ENCODE measurements at regions not wholly inside any gene's neighbourhood (a gene's known extent, or its start where the extent isn't known, plus 50 kb on each side); places are given as distances from the start of the nearest gene placed in this dataset.

DNA sequence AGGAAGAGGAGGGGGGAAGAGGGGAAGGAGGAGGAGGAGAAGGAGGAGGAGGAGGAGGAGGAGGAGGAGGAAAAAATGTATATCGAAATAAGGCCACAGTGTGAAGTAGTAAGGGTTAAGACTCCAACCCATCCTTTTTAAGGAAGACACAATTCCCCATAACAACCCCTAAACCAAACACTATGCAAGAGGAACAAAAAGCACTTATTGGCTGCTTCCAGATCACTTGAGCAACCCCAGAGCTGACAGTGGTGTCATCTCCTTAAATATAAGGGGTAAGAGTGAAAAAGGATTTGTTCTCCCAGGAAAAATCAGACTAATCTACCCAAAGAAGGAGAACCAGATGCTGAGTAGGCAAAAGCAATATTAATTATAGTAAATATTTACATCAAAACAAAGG, 169.1 kb upstream of the SASH1 start:
- DNase-seq, result no peak

DNA sequence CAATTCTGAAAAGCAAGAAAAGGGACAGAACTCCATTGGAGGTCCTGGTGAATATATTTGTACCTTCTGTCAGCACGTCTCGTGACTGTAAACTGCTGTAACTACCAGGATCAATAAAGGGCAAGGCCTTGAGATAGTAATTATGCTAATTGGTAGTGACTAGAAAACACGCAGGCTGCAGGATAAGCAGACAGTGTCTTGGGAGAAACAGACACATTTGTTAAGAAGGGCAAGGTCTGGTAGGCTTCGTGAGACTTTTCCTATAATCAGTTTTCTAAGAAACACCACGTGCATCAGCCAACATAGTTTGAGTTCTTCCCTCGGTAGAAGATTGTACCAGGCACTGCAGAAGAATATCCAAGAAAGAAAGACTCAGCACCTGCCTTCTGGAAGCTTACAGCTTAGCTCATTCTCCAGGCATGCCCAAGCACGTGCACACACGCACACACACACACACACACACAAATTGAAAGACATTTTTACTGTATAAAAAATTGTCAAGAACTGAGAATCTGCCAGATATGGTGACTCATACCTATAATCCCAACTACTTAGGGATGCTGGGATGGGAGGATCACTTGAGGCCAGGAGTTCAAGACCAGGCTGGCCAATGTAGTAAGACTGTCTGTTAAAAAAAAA, 167.0 kb upstream of the SASH1 start:
- DNase-seq, result no peak

GRCh38 chr6:148177589-148178233, 164.9 kb upstream of the SASH1 start:
- no peak for DNase-seq

GRCh38 chr6:148179786-148180185, 162.9 kb upstream of the SASH1 start:
- DNase-seq, result no peak

DNA sequence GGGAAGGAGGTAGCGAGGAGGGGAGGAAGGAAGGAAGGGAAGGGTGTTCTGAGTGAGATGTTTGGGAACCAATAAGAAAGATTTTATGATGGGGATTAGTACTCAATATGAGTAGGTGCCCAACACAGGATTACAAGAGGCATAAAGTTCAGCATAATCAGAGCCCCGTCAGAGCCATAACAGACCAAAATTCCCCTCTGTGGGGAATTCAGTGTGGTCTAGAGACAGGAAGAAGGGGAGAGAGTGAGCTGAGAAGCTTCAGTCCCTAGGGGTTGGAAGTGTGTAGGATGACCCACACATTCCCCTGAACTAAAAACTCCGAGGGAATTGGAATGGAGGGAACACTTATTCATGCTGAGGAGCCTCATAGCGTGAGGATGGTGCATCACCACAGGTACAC, 160.3 kb upstream of the SASH1 start:
- DNase-seq, result no peak

DNA sequence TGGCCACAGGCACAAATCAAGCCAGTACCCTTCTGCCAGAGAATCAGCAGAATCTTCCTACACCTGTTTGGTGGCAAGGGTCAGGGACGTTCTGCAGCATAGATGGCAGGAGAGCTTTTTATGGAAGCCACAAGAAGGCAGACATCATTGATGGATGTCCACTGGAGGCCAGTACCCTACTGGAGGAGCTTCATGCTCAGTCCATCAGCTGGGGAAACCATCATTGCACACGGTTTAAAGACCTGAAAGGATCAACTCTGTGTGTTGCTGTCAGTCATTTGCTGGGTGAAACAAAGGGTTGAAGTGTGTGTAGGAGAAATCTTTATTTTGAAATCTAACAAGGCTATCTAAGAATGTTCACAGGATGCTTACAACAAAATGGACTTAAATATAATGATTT, 158.9 kb upstream of the SASH1 start:
- DNase-seq, result no peak

- DNase-seq, result no peak
These were observed 155.7 kb upstream of the SASH1 start for GRCh38 chr6:148186916-148187315.

GRCh38 chr6:148192310-148192709, 150.3 kb upstream of the SASH1 start:
- no peak for DNase-seq

DNA sequence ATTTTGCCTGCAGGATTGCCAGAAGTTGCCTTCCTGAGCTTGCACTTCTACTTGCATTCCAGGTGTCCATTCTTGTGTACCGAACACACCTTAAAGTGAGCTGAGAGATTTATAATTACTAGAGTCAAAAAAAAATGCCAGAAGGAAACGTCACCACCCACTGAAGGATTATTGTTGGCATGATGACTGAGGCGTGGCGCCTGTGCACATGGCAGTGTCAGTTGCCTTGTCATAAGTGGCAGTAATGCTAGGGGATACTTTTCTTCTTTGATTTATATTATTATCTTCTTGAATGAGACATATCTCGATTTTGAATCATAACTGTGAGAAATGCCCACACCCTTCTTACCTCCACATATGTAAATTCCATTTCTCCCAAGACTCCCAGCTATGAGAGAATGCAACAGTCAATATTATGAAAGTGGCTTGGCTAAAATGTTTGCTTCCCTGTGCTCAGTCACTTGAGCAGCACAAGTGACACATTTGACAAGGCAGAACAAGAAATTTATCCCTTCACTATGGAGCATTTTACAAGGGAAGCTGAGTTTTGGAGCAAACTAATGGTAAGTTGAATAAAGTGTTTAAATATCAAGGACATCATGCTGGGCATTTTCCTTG, 149.5 kb upstream of the SASH1 start:
- DNase-seq, result no peak

DNA sequence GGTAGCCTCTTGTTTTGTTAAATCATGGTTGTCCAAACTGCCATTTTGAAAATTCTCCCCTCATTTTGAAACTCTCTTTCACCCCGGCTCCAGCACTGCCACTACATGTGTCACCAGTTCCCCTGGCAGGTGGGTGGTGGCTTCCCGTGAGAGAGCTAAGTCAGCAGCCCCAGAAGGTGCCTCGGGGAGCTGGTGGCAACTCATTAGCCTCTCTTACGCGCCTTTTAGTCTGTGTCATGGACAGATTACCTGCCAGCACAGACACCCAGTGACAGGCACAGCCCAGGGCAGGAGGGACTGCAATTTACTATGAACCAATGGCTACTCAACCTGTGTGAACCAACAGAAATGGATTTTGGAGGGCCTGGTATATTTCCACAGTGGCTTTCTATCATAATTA, 147.1 kb upstream of the SASH1 start:
- DNase-seq, result no peak

DNA sequence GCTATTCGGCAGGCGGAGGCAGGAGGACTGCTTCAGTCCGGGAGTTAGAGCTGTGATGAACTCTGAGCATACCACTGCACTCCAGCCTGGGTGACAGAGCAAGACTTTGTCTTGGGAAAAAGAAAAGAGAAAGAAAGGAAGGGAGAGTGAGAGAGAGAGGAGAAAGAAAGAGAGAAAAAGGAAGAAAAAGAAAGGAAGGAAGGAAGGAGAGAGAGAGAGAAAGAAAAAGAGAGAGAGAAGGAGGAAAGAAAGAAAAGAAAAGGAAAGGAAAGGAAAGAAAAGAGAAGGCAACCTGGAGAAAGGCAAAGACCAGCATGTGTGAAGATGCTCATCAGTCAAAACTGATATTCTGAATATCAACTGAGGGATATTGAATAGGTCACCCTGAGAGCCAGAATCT, 143.1 kb upstream of the SASH1 start:
- no peak for DNase-seq

DNA sequence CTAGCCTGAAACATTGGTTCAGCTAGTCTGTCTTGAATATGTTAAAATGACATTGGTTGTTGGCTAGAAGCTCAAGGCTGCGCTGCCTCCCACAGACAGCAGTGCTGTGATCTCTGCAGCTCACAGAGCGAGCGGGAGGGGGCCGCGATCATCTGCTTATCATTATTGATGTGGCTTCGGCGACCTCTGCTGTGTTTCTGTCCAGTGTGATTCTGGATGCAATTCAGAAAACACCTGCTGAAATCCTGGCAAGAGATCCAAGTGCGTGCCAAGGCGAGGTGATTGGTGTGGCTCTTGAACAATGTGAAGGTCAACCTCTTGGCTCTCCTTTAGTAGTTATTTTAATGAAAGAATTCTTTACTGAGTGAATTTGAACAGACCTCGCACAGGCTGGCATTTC, 142.3 kb upstream of the SASH1 start:
- DNase-seq, result no peak

GRCh38 chr6:148200781-148201180, 141.9 kb upstream of the SASH1 start:
- DNase-seq, result no peak

GRCh38 chr6:148203281-148203925, 139.2 kb upstream of the SASH1 start:
- peak; percentile 78 for DNase-seq

DNA sequence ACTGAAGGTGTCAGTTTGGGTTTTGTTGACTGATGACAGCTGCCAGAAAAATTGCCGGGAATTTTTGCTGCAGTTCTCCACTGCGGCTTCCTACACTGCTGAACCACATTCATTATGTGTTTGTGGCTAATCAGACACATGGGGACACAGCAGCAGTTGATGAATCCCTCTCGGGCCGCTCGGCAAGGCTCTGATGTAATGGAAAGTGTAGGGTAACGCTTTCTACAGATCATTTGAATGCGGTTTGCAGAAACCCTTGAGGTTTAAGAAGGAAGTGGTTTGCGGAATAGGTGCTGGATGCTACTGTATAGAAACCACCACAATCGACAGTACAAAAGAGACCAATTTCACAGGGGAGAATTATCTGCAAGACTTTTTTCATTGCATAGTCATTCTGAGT, 138.7 kb upstream of the SASH1 start:
- peak; percentile 49 for DNase-seq

DNA sequence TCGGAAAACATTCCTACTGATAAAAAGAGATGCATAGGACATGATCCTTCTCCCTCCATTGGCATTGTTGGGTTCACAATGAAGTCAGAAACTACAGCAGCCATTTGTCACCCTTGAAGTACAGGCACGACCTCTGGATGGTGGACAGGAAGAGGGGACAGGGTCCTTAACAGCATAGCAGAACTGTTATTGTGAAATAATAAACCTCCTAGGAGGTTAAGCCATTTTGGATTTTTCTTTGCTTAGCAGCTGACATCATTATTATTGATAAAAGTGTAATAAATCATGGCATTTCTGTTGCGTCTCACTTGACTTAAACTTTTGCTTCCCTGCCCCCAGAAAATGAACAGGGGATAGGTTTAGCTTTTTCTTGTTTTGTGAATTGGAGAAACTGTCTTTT, 134.3 kb upstream of the SASH1 start:
- no peak for DNase-seq

DNA sequence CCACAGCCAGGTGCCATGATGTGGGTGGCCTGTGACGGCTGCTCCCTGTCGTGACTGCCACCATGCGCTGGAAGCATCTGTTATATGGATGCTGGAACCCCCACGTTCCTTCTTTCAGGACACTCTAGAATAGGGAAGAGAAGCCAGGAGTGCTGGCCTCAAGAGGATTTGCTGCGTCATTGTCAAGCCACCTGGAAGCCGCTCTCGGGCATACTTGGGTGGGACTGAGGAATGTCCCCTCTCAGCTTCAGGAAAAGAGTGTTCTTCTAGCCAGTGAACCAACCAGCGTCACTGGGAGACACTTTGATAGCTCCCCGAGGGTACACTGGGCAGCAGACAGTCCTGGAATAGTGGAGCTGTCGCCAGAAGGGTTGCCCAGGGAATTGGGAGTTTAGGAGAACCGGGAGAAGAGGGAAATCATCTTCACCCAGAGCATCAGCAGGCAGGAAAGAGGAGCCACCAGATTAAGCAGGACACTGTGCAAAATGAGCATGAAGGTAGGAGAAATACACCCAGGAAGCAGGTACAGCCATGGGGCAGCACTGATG, 130.8 kb upstream of the SASH1 start:
- DNase-seq, result no peak

DNA sequence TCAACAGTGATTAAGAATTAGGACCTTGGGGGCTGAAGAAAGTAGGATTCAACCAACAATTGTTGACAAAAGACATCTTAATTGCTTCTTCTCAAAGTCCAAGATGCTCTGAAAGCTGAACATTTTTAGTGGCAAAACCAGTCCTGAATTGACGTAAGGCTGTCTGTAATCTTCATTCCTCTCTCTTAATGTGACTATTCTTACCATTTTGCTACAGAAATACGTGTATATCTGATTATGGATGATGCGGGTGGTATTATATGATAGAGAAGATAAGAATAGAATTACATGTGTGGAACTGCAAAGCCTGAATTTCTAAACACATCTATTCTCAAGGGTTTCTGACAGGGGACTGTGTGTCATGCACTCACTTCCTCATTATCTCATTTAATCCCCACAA, 130.3 kb upstream of the SASH1 start:
- no peak for DNase-seq

GRCh38 chr6:148213366-148213765, 129.3 kb upstream of the SASH1 start:
- DNase-seq, result no peak

GRCh38 chr6:148214667-148215066, 128.0 kb upstream of the SASH1 start:
- no peak for DNase-seq

DNA sequence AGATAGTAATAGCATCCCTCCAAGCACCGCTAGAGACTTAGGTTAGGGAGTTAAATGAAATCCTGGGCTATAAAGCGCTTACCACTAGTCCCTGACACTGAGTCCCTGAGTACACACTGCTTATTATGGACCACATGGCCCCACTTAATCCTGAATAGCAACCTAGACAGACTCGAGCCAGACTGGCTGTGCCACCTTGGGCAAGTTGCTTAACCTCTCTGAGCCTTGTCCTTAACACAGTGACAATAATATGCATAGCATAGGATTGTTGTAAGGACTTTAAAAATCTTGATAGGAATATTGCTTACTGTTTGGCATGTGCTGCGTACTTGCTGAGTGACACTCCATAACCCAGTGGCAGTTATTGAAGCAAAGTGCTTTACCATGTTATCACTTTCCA, 125.6 kb upstream of the SASH1 start:
- DNase-seq, result no peak

DNA sequence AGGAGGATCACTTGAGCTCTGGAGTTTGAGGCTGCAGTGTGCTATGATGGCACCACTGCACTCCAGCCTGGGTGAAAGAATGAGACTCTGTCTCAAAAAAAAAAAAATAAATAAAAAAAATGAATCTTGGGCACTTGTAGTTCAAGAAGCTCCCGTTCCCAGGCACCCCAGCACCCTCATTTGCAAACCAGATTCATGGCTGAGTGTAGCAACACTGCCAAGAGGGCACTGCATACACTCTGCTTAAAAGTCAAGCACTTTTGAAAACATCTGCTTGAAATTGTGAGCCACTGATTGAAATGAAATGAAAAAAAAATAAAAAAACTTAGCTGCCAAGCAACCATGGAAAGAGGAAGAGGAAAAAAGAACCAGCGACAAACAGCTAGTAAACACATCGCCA, 124.7 kb upstream of the SASH1 start:
- DNase-seq, result no peak

GRCh38 chr6:148218542-148219258, 123.9 kb upstream of the SASH1 start:
- no peak for DNase-seq
